SK-N-SH (cell line): ENCODE measurements at regions not wholly inside any gene's neighbourhood (a gene's known extent, or its start where the extent isn't known, plus 50 kb on each side); places are given as distances from the start of the nearest gene placed in this dataset.

Experiments
- CTCF ChIA-PET: fragments of 300-600, 350-600 bp; formaldehyde crosslinking; extraction: SDS; loops from one replicate; lab custom pipeline; 2021; lab: Yijun Ruan, JAX
- POLR2A ChIA-PET: fragments of 350-600 bp; sonication (Branson Sonifier 250); formaldehyde crosslinking; extraction: SDS; loops from one replicate; lab custom pipeline; 2020; ENCODE audit warnings: antibody characterized with exemption, inconsistent platforms; lab: Yijun Ruan, JAX
- DNase-seq: peaks from one replicate; pipeline ENCODE4 v3.0.0; 2012
- H2AFZ ChIP-seq: fragments of 200-600 bp; sonication (generic); 2 replicates; pipeline ENCODE4 v1.8.1; 2016; ENCODE audit warnings: antibody characterized with exemption, mild to moderate bottlenecking, low read depth
- H3F3A ChIP-seq: fragments of 200-600 bp; sonication (generic); replicated peaks from 2 replicates; pipeline ENCODE3; 2016; ENCODE audit warnings: antibody characterized with exemption, mild to moderate bottlenecking; ENCODE audit not compliant: insufficient read depth
- H3K27ac ChIP-seq, 2 experiments: fragments of 200-500 bp in 1 of 2; fragments of 200-600 bp in 1 of 2; sonication (Bioruptor generic) in 1 of 2; sonication (generic), shearing (Covaris generic) in 1 of 2; 2 replicates each; pipeline versions ENCODE4 v1.5.1 to v1.6.1; 2014 to 2016; ENCODE audit warnings: low read depth in 2 of 2, inconsistent platforms in 1 of 2, low read length in 1 of 2, mild to moderate bottlenecking in 1 of 2, mixed read lengths in 1 of 2
- H3K27me3 ChIP-seq: fragments of 200-600 bp; sonication (generic), shearing (Covaris generic); 2 replicates; pipeline ENCODE4 v1.6.1; 2016; ENCODE audit warnings: mixed run types; ENCODE audit not compliant: insufficient read depth
- H3K36me3 ChIP-seq, 2 experiments: fragments of 200-500 bp in 1 of 2; fragments of 200-600 bp in 1 of 2; sonication (Bioruptor generic) in 1 of 2; sonication (generic) in 1 of 2; replicated peaks in 1 of 2; 2 replicates each; pipeline versions ENCODE3 to v1.5.1; 2014 to 2016; ENCODE audit warnings: low read length in 1 of 2, mild to moderate bottlenecking in 1 of 2; ENCODE audit not compliant: insufficient read depth in 2 of 2, control insufficient read depth in 1 of 2
- H3K4me1 ChIP-seq, 2 experiments: fragments of 200-500 bp in 1 of 2; fragments of 200-600 bp in 1 of 2; sonication (Bioruptor generic) in 1 of 2; sonication (generic), shearing (Covaris generic) in 1 of 2; 2 replicates each; pipeline versions ENCODE4 v1.5.1 to v1.6.1; 2014 to 2016; ENCODE audit warnings: low read depth in 1 of 2, low read length in 1 of 2, mixed run types in 1 of 2; ENCODE audit not compliant: insufficient read depth in 2 of 2, control insufficient read depth in 1 of 2
- H3K4me2 ChIP-seq: fragments of 200-600 bp; sonication (generic), shearing (Covaris generic); 2 replicates; pipeline ENCODE4 v1.6.1; 2017; ENCODE audit warnings: mixed run types
- H3K4me3 ChIP-seq, 2 experiments: fragments of 200-500 bp in 1 of 2; fragments of 200-600 bp in 1 of 2; sonication (Bioruptor generic) in 1 of 2; sonication (generic), shearing (Covaris generic) in 1 of 2; 2 replicates each; pipeline versions ENCODE4 v1.5.1 to v1.8.1; 2014 to 2016; ENCODE audit warnings: low read depth in 2 of 2, inconsistent platforms in 1 of 2, low read length in 1 of 2, mild to moderate bottlenecking in 1 of 2, mixed read lengths in 1 of 2, moderate library complexity in 1 of 2
- H3K79me2 ChIP-seq: fragments of 200-600 bp; sonication (generic); 2 replicates; pipeline ENCODE4 v1.8.1; 2017; ENCODE audit warnings: mild to moderate bottlenecking; ENCODE audit not compliant: insufficient read depth
- H3K9ac ChIP-seq: fragments of 200-600 bp; sonication (generic); 2 replicates; pipeline ENCODE4 v1.6.1; 2017; ENCODE audit warnings: mixed run types
- H3K9me2 ChIP-seq: fragments of 200-600 bp; sonication (generic); 2 replicates; pipeline ENCODE4 v1.6.1; 2017; ENCODE audit warnings: mixed run types
- H3K9me3 ChIP-seq: fragments of 200-600 bp; sonication (generic); 2 replicates; pipeline ENCODE4 v1.6.1; 2017; ENCODE audit warnings: mixed run types, mild to moderate bottlenecking, moderate library complexity
- H4K20me1 ChIP-seq: fragments of 200-600 bp; sonication (generic); 2 replicates; pipeline ENCODE4 v1.6.1; 2017; ENCODE audit warnings: mild to moderate bottlenecking, mixed run types; ENCODE audit not compliant: insufficient read depth
- CHD2 ChIP-seq: fragments of 150-350 bp; IDR thresholded peaks from 2 replicates; pipeline ENCODE4 v1.6.1; 2018; ENCODE audit warnings: low read length; ENCODE audit not compliant: partially characterized antibody
- FOXJ3 ChIP-seq: sonication (generic); formaldehyde crosslinking; IDR thresholded peaks from 2 replicates; pipeline ENCODE4 v1.5.1; 2020; ENCODE audit warnings: mild to moderate bottlenecking, missing genetic modification reagents
- GABPA ChIP-seq: IDR thresholded peaks from 2 replicates; pipeline ENCODE4 v1.4.0; 2012; ENCODE audit warnings: low read depth, mild to moderate bottlenecking
- MEF2A ChIP-seq: IDR thresholded peaks from 2 replicates; pipeline ENCODE4 v1.4.0; 2012; ENCODE audit warnings: low read depth, borderline replicate concordance
- POLR2AphosphoS5 ChIP-seq: IDR thresholded peaks from 2 replicates; pipeline ENCODE4 v1.6.1; 2012; ENCODE audit warnings: low read depth, low read length
- RAD21 ChIP-seq: IDR thresholded peaks from 2 replicates; pipeline ENCODE4 v1.6.1; 2012; ENCODE audit warnings: mild to moderate bottlenecking, low read length
- RCOR1 ChIP-seq: fragments of 150-350 bp; IDR thresholded peaks from 2 replicates; pipeline ENCODE4 v1.6.1; 2017; ENCODE audit warnings: antibody characterized with exemption, low read length
- RFX5 ChIP-seq: IDR thresholded peaks from 2 replicates; pipeline ENCODE4 v1.6.1; 2012; ENCODE audit warnings: mild to moderate bottlenecking, improper control_type of control experiment, low read length
- RXRA ChIP-seq: IDR thresholded peaks from 2 replicates; pipeline ENCODE4 v1.4.0; 2012; ENCODE audit warnings: low read depth, mild to moderate bottlenecking, borderline replicate concordance
- SMC3 ChIP-seq: IDR thresholded peaks from 2 replicates; pipeline ENCODE4 v1.6.1; 2012; ENCODE audit warnings: low read depth, low read length, improper control_type of control experiment
- TEAD4 ChIP-seq: IDR thresholded peaks from 2 replicates; pipeline ENCODE4 v1.4.0; 2012; ENCODE audit warnings: mild to moderate bottlenecking, borderline replicate concordance; ENCODE audit not compliant: insufficient read depth
- YY1 ChIP-seq: IDR thresholded peaks from 2 replicates; pipeline ENCODE4 v1.4.0; 2012; ENCODE audit warnings: low read depth, mild to moderate bottlenecking
- WGBS: methylation state at CpG from one replicate; pipeline ENCODE4 v1.1.6; 2017; ENCODE audit warnings: low lambda C conversion rate; 5-methylcytosine and 5-hydroxymethylcytosine counted together
- TF ChIP-seq, protein P1 (sequence below): fragments of 150-350 bp; IDR thresholded peaks from 2 replicates; pipeline ENCODE4 v1.6.1; 2016; ENCODE audit warnings: mild to moderate bottlenecking, low read depth, low read length
- TF ChIP-seq, protein P2 (sequence below): IDR thresholded peaks from 2 replicates; pipeline ENCODE4 v1.6.1; 2012; ENCODE audit warnings: mild to moderate bottlenecking, low read depth, low read length, moderate library complexity
- TF ChIP-seq, protein P3 (sequence below): IDR thresholded peaks from 2 replicates; pipeline ENCODE4 v1.4.0; 2012; ENCODE audit warnings: low read depth
- TF ChIP-seq, protein P4 (sequence below): IDR thresholded peaks from 2 replicates; pipeline ENCODE4 v1.4.0; 2012; ENCODE audit warnings: low read depth, borderline replicate concordance

DNA sequence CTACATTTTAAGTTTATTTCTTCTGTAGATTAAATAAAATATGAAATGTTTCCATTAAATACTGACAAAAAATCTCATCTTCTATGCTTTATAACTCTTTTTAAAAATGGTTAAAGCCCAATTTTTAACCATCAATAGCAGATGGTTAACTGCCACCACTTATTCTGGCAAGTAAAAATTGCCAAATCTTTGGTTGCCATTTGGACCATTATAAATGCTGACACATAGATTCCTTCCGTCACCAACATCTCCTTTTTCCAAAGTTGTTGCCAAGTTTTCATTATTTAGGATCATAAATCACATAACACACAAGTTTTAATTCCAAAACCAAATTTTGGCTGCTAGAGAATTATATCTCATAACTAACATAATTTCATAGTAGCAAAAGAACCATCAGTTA lies 1614.3 kb downstream of the REEP3 start:
- Histone ChIP-seq H3K9me3 (no peaks in the 10 kb centered on the region), H3K4me1 (no peaks in the 10 kb centered on the region), H2AFZ (no peak overlapping the region), H3F3A (no peaks in the 10 kb centered on the region), H3K4me2 (no peak overlapping the region), H3K27me3 (no peaks in the 10 kb centered on the region), H3K79me2 (no peaks in the 10 kb centered on the region), H3K9ac (no peak overlapping the region), H3K4me3 (no peak overlapping the region), H4K20me1 (no peaks in the 10 kb centered on the region), H3K27ac (no peak overlapping the region), H3K36me3 (no peaks in the 10 kb centered on the region), H3K9me2 (no peaks in the 10 kb centered on the region)
- ChIA-PET POLR2A (no interaction called here), CTCF (no interaction called here)
- TF ChIP-seq CHD2 (no peak), RAD21 (no peak), GABPA (no peak), MEF2A (no peak), RFX5 (no peak), SMC3 (no peak), POLR2AphosphoS5 (no peak)
- TF ChIP-seq, protein P1, sequence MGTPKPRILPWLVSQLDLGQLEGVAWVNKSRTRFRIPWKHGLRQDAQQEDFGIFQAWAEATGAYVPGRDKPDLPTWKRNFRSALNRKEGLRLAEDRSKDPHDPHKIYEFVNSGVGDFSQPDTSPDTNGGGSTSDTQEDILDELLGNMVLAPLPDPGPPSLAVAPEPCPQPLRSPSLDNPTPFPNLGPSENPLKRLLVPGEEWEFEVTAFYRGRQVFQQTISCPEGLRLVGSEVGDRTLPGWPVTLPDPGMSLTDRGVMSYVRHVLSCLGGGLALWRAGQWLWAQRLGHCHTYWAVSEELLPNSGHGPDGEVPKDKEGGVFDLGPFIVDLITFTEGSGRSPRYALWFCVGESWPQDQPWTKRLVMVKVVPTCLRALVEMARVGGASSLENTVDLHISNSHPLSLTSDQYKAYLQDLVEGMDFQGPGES, result no peak
- TF ChIP-seq, protein P2, sequence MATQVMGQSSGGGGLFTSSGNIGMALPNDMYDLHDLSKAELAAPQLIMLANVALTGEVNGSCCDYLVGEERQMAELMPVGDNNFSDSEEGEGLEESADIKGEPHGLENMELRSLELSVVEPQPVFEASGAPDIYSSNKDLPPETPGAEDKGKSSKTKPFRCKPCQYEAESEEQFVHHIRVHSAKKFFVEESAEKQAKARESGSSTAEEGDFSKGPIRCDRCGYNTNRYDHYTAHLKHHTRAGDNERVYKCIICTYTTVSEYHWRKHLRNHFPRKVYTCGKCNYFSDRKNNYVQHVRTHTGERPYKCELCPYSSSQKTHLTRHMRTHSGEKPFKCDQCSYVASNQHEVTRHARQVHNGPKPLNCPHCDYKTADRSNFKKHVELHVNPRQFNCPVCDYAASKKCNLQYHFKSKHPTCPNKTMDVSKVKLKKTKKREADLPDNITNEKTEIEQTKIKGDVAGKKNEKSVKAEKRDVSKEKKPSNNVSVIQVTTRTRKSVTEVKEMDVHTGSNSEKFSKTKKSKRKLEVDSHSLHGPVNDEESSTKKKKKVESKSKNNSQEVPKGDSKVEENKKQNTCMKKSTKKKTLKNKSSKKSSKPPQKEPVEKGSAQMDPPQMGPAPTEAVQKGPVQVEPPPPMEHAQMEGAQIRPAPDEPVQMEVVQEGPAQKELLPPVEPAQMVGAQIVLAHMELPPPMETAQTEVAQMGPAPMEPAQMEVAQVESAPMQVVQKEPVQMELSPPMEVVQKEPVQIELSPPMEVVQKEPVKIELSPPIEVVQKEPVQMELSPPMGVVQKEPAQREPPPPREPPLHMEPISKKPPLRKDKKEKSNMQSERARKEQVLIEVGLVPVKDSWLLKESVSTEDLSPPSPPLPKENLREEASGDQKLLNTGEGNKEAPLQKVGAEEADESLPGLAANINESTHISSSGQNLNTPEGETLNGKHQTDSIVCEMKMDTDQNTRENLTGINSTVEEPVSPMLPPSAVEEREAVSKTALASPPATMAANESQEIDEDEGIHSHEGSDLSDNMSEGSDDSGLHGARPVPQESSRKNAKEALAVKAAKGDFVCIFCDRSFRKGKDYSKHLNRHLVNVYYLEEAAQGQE, result no peak
- WGBS, result 51% methylated on average over 1 of the region's 1 CpG
- DNase-seq, result no peak

DNA sequence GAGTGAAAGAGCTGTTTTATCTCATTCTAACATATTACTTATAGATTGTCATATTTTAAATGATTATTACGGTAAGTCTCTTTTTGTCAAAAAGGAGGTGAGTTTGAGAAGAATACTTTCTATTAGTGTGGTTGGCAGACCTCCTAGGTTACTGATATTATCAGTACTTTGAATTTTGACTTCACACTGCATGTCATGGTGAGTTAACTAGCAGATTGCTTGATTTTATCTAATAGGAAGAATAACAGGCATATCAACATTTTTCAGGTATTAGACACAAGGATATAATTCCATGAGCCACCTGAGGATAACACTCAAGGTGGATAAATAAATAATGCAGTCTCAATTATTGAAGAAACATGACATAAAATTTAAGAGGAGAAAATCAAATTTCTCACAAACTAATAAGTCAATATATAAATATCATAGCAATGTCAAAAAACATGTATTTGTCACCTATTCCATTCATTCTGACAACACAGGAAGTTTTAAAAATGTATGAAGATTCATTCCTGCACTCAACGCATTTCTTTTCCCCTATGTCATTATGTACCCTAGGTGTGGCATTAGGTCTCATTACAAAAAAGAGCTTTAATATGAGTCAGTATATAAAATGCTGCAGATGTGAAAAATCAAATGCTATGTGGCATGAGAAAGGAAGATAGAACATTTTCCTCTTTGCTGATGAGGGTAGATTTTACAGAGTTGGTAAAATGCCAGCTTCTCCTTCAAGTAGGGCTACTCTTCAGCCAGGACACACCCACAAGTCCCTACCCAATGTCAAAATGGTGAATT lies 1621.6 kb downstream of the REEP3 start:
- Histone ChIP-seq H4K20me1 (no peaks in the 10 kb centered on the region), H3K4me1 (no peaks in the 10 kb centered on the region), H3K36me3 (no peaks in the 10 kb centered on the region), H3K4me3 (no peak overlapping the region), H3K27me3 (no peaks in the 10 kb centered on the region), H3K79me2 (no peaks in the 10 kb centered on the region), H2AFZ (no peak overlapping the region), H3K9me3 (no peaks in the 10 kb centered on the region), H3K27ac (no peak overlapping the region), H3K4me2 (no peak overlapping the region), H3K9me2 (no peaks in the 10 kb centered on the region), H3F3A (no peaks in the 10 kb centered on the region), H3K9ac (no peak overlapping the region)
- DNase-seq, result no peak
- CTCF ChIA-PET, result no interaction called here
- POLR2A ChIA-PET, result no interaction called here
- 47% methylated on average over 2 of the region's 2 CpGs for WGBS
- TF ChIP-seq RCOR1, result no peak
- TF ChIP-seq, protein P1, result no peak
- no peak for TF ChIP-seq FOXJ3 (CRISPR knock-in tag)
- TF ChIP-seq, protein P3, sequence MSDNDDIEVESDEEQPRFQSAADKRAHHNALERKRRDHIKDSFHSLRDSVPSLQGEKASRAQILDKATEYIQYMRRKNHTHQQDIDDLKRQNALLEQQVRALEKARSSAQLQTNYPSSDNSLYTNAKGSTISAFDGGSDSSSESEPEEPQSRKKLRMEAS, result no peak
- no peak for TF ChIP-seq RXRA
- no peak for TF ChIP-seq YY1
- no peak for TF ChIP-seq TEAD4
- TF ChIP-seq GABPA, result no peak
- TF ChIP-seq, protein P4, sequence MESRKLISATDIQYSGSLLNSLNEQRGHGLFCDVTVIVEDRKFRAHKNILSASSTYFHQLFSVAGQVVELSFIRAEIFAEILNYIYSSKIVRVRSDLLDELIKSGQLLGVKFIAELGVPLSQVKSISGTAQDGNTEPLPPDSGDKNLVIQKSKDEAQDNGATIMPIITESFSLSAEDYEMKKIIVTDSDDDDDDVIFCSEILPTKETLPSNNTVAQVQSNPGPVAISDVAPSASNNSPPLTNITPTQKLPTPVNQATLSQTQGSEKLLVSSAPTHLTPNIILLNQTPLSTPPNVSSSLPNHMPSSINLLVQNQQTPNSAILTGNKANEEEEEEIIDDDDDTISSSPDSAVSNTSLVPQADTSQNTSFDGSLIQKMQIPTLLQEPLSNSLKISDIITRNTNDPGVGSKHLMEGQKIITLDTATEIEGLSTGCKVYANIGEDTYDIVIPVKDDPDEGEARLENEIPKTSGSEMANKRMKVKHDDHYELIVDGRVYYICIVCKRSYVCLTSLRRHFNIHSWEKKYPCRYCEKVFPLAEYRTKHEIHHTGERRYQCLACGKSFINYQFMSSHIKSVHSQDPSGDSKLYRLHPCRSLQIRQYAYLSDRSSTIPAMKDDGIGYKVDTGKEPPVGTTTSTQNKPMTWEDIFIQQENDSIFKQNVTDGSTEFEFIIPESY, result no peak
